ENCODE measurements at regions not wholly inside any gene's neighbourhood (a gene's known extent, or its start where the extent isn't known, plus 50 kb on each side); places are given as distances from the start of the nearest gene placed in this dataset.

- TF ChIP-seq, protein P1, sequence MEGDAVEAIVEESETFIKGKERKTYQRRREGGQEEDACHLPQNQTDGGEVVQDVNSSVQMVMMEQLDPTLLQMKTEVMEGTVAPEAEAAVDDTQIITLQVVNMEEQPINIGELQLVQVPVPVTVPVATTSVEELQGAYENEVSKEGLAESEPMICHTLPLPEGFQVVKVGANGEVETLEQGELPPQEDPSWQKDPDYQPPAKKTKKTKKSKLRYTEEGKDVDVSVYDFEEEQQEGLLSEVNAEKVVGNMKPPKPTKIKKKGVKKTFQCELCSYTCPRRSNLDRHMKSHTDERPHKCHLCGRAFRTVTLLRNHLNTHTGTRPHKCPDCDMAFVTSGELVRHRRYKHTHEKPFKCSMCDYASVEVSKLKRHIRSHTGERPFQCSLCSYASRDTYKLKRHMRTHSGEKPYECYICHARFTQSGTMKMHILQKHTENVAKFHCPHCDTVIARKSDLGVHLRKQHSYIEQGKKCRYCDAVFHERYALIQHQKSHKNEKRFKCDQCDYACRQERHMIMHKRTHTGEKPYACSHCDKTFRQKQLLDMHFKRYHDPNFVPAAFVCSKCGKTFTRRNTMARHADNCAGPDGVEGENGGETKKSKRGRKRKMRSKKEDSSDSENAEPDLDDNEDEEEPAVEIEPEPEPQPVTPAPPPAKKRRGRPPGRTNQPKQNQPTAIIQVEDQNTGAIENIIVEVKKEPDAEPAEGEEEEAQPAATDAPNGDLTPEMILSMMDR (conservative IDR thresholded peaks at IDR 0.05): no peak
- no peak for TF ChIP-seq ZFX (IDR thresholded peaks at IDR 0.05)
Observed at GRCh38 chr3:25967385-25967784, 177.5 kb downstream of the OXSM start.
